Thyroid gland (tissue), 4 donors: ENCODE measurements at regions not wholly inside any gene's neighbourhood (a gene's known extent, or its start where the extent isn't known, plus 50 kb on each side); places are given as distances from the start of the nearest gene placed in this dataset.
"Not testable (repeated sequence)": the region's sequence is repeated elsewhere in the genome, so short reads cannot be mapped to it uniquely, and the experiment has no call there.

Source experiments
- DNase-seq, 2 donors: peaks; one replicate each; pipeline ENCODE4 v3.0.0-alpha.2; 2019
- H3K27ac ChIP-seq, 3 donors: fragments of 200-600 bp; sonication (generic); 1 replicate in 2 of 3; 2 replicates in 1 of 3; pipeline ENCODE4 v1.5.1; 2016 to 2019; ENCODE audit warnings: mild to moderate bottlenecking in 1 of 3, moderate library complexity in 1 of 3
- H3K27me3 ChIP-seq: fragments of 200-600 bp; sonication (generic); one replicate; pipeline ENCODE4 v1.5.1; 2019
- H3K36me3 ChIP-seq, 2 donors: fragments of 200-600 bp; sonication (generic); one replicate each; pipeline ENCODE4 v1.5.1; 2016 to 2019
- H3K4me1 ChIP-seq, 2 donors: fragments of 200-600 bp; sonication (generic); one replicate each; pipeline ENCODE4 v1.5.1; 2017 to 2019
- H3K4me3 ChIP-seq, 3 donors: fragments of 200-600 bp; sonication (generic); replicated peaks in 1 of 3; 1 replicate in 2 of 3; 2 replicates in 1 of 3; pipeline ENCODE4 v1.5.1; 2016; ENCODE audit warnings: mild to moderate bottlenecking in 1 of 3
- H3K9me3 ChIP-seq: fragments of 200-600 bp; sonication (generic); one replicate; pipeline ENCODE4 v1.5.1; 2017
- CTCF ChIP-seq, 6 experiments: fragments of 200-600 bp in 3 of 6; fragments of 450-650 bp in 3 of 6; sonication (generic) in 3 of 6; IDR thresholded peaks; one replicate each; pipeline ENCODE4 v1.5.1; 2016 to 2019; ENCODE audit warnings: antibody characterized with exemption in 6 of 6, mild to moderate bottlenecking in 2 of 6, inconsistent platforms in 1 of 6, moderate library complexity in 1 of 6
- POLR2A ChIP-seq, 2 donors: fragments of 450-650 bp; IDR thresholded peaks; one replicate each; pipeline ENCODE4 v1.6.1; 2017; ENCODE audit warnings: antibody characterized with exemption in 2 of 2, mild to moderate bottlenecking in 2 of 2, moderate library complexity in 1 of 2
- WGBS, 2 donors: methylation state at CpG; one replicate each; pipeline ENCODE4 v1.1.5; 2017; 5-methylcytosine and 5-hydroxymethylcytosine counted together
- intact Hi-C: fragments of 100-400 bp; cut with DNase I; formaldehyde crosslinking; loops from one replicate; pipeline ENCODE4 v1.15.1; 2023

GRCh38 chr12:46698003-46698402, 127.8 kb downstream of the SLC38A4 start:
- Histone ChIP-seq H3K4me1 (no peaks in the 10 kb centered on the region), H3K27me3 (no peaks in the 10 kb centered on the region), H3K27ac (no peak overlapping the region), H3K36me3 (no peaks in the 10 kb centered on the region), H3K4me3 (no peak overlapping the region), H3K9me3 (no peaks in the 10 kb centered on the region)
- TF ChIP-seq POLR2A (IDR thresholded peaks at IDR 0.05) (no peak), CTCF (IDR thresholded peaks at IDR 0.05) (no peak)
- DNase-seq: no peak
- intact Hi-C loops: no loop called here

- no peaks in the 10 kb centered on the region for H3K9me3 ChIP-seq
- intact Hi-C loops: no loop called here
- TF ChIP-seq POLR2A (IDR thresholded peaks at IDR 0.05) (no peak), CTCF (IDR thresholded peaks at IDR 0.05) (no peak)
- H3K4me3 ChIP-seq: no peak overlapping the region
- no peaks in the 10 kb centered on the region for H3K27me3 ChIP-seq
- H3K36me3 ChIP-seq: no peaks in the 10 kb centered on the region
- no peak for DNase-seq
- H3K4me1 ChIP-seq: no peaks in the 10 kb centered on the region
- 76 to 77% methylated on average over 2 of the region's 2 CpGs for WGBS, 2 donors
- H3K27ac ChIP-seq: no peak overlapping the region
Observed at GRCh38 chr12:46693518-46693917, 132.3 kb downstream of the SLC38A4 start.

- intact Hi-C loops: no loop called here
- no peaks in the 10 kb centered on the region for H3K4me1 ChIP-seq
- no peak overlapping the region for H3K4me3 ChIP-seq
- TF ChIP-seq CTCF (IDR thresholded peaks at IDR 0.05) (no peak), POLR2A (IDR thresholded peaks at IDR 0.05) (no peak)
- H3K27ac ChIP-seq: no peak overlapping the region
- 87 to 88% methylated on average over 4 of the region's 4 CpGs for WGBS, 2 donors
- H3K9me3 ChIP-seq: no peaks in the 10 kb centered on the region
- no peak for DNase-seq
- no peaks in the 10 kb centered on the region for H3K27me3 ChIP-seq
- no peaks in the 10 kb centered on the region for H3K36me3 ChIP-seq
Observed at GRCh38 chr12:46693034-46693433, 132.8 kb downstream of the SLC38A4 start.

GRCh38 chr12:46692606-46693005, 133.2 kb downstream of the SLC38A4 start:
- intact Hi-C loops: no loop called here
- TF ChIP-seq POLR2A (IDR thresholded peaks at IDR 0.05) (no peak), CTCF (IDR thresholded peaks at IDR 0.05) (no peak)
- DNase-seq: no peak
- no peaks in the 10 kb centered on the region for H3K36me3 ChIP-seq
- H3K27ac ChIP-seq: no peak overlapping the region
- no peaks in the 10 kb centered on the region for H3K9me3 ChIP-seq
- H3K4me1 ChIP-seq: no peaks in the 10 kb centered on the region
- no peak overlapping the region for H3K4me3 ChIP-seq
- 83 to 88% methylated on average over 3 of the region's 3 CpGs for WGBS, 2 donors
- no peaks in the 10 kb centered on the region for H3K27me3 ChIP-seq

GRCh38 chr12:46686267-46686942, 139.4 kb downstream of the SLC38A4 start:
- Histone ChIP-seq H3K27me3 (no peaks in the 10 kb centered on the region), H3K27ac (no peak overlapping the region), H3K4me3 (no peak overlapping the region), H3K36me3 (no peaks in the 10 kb centered on the region), H3K9me3 (no peaks in the 10 kb centered on the region), H3K4me1 (no peaks in the 10 kb centered on the region)
- TF ChIP-seq CTCF (IDR thresholded peaks at IDR 0.05) (no peak), POLR2A (IDR thresholded peaks at IDR 0.05) (no peak)
- WGBS, 2 donors: 88 to 89% methylated on average over 3 of the region's 3 CpGs
- intact Hi-C loops: no loop called here
- no peak for DNase-seq

GRCh38 chr12:46684243-46684642, 141.6 kb downstream of the SLC38A4 start:
- 93 to 95% methylated on average over 3 of the region's 3 CpGs for WGBS, 2 donors
- H3K27me3 ChIP-seq, intact Hi-C loops, H3K4me3 ChIP-seq, H3K27ac ChIP-seq, H3K36me3 ChIP-seq, H3K9me3 ChIP-seq, DNase-seq, H3K4me1 ChIP-seq: not testable (repeated sequence)
